Tibial nerve (tissue), 4 donors: ENCODE measurements at regions not wholly inside any gene's neighbourhood (a gene's known extent, or its start where the extent isn't known, plus 50 kb on each side); places are given as distances from the start of the nearest gene placed in this dataset.

Experiments
- DNase-seq, 2 donors: peaks; one replicate each; pipeline ENCODE4 v3.0.0-alpha.2; 2019; ENCODE audit warnings: low spot score in 2 of 2
- H3K27ac ChIP-seq, 4 donors: fragments of 200-600 bp; sonication (generic) in 3 of 4; one replicate each; pipeline ENCODE4 v1.5.1; 2017 to 2019; ENCODE audit warnings: mild to moderate bottlenecking in 1 of 4
- H3K27me3 ChIP-seq, 2 donors: fragments of 200-600 bp; sonication (generic) in 1 of 2; one replicate each; pipeline versions ENCODE4 v1.5.1 to v1.6.0; 2017 to 2019
- H3K36me3 ChIP-seq, 3 donors: fragments of 200-600 bp; sonication (generic); one replicate each; pipeline ENCODE4 v1.5.1; 2018 to 2019
- H3K4me1 ChIP-seq, 4 donors: fragments of 200-600 bp; sonication (generic) in 3 of 4; one replicate each; pipeline ENCODE4 v1.5.1; 2017 to 2019
- H3K4me3 ChIP-seq, 4 donors: fragments of 200-600 bp; sonication (generic) in 3 of 4; one replicate each; pipeline ENCODE4 v1.5.1; 2017 to 2019; ENCODE audit warnings: mild to moderate bottlenecking in 1 of 4, moderate library complexity in 1 of 4
- H3K9me3 ChIP-seq, 4 donors: fragments of 200-600 bp; sonication (generic) in 3 of 4; one replicate each; pipeline ENCODE4 v1.5.1; 2017 to 2019
- CTCF ChIP-seq, 5 experiments: fragments of 200-600 bp in 3 of 5; fragments of 450-650 bp in 2 of 5; sonication (generic) in 3 of 5; IDR thresholded peaks; one replicate each; pipeline ENCODE4 v1.5.1; 2016 to 2019; ENCODE audit warnings: antibody characterized with exemption in 5 of 5, mild to moderate bottlenecking in 3 of 5, moderate library complexity in 2 of 5
- EP300 ChIP-seq, 2 donors: sonication (generic); formaldehyde crosslinking; IDR thresholded peaks; one replicate each; pipeline ENCODE4 v1.6.1; 2017; ENCODE audit warnings: antibody characterized with exemption in 2 of 2, mild to moderate bottlenecking in 1 of 2
- POLR2A ChIP-seq, 2 donors: fragments of 450-650 bp; IDR thresholded peaks; one replicate each; pipeline ENCODE4 v1.6.1; 2017; ENCODE audit warnings: antibody characterized with exemption in 2 of 2, mild to moderate bottlenecking in 2 of 2, moderate library complexity in 2 of 2
- WGBS, 2 donors: methylation state at CpG; one replicate each; pipeline ENCODE4 v1.1.5; 2018; 5-methylcytosine and 5-hydroxymethylcytosine counted together

- no peaks in the 10 kb centered on the region for H3K36me3 ChIP-seq
- H3K4me3 ChIP-seq, result no peak overlapping the region
- H3K9me3 ChIP-seq, result peaks cover 0 to 10% (median 0%) of the 10 kb centered on the region in 4 donors
- WGBS, 2 donors, result 80 to 87% methylated on average over 7 of the region's 7 CpGs
- no peaks in the 10 kb centered on the region for H3K27me3 ChIP-seq
- no peak overlapping the region for H3K27ac ChIP-seq
- no peaks in the 10 kb centered on the region for H3K4me1 ChIP-seq
- no peak for DNase-seq
- TF ChIP-seq EP300 (IDR thresholded peaks at IDR 0.05), result no peak
- TF ChIP-seq POLR2A (IDR thresholded peaks at IDR 0.05), result no peak
- TF ChIP-seq CTCF (IDR thresholded peaks at IDR 0.05), result no peak
Measured at GRCh38 chr5:10123254-10123989, 126.3 kb downstream of the ATPSCKMT start.

DNA sequence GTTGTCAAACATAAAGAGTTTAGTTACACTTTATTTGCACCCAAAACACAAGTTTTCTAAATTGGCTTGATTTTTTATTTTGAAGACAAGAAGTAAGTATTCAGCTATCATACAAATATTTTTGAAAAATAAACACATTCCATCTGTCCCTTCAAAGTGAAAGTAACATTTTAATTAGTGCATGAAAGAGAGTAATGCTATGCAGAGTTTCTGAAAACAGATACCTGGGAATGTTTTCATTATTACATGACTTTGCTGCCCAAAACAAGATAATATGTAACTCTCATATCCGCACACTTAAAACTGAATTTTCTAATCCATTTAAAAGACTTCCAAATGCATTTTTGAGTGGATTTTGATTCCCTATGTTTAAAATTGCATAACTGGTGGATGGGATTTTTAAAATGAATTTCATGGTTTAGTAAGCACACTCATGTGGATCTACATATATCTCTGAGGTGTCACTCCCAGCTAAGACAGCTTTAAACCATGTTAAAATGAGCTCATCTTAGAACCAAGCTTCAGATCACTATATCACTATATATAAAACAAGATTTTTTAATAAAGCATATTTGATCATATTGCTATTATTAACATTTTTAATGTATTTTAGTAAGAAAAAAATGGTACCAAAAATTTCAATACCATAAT, 127.5 kb downstream of the ATPSCKMT start:
- H3K27ac ChIP-seq, result no peak overlapping the region
- H3K4me3 ChIP-seq, result no peak overlapping the region
- H3K4me1 ChIP-seq, result no peaks in the 10 kb centered on the region
- peaks cover 0 to 10% (median 0%) of the 10 kb centered on the region in 4 donors for H3K9me3 ChIP-seq
- H3K36me3 ChIP-seq, result no peaks in the 10 kb centered on the region
- H3K27me3 ChIP-seq, result no peaks in the 10 kb centered on the region
- 82 to 87% methylated on average over 1 of the region's 1 CpG for WGBS, 2 donors
- no peak for DNase-seq
- no peak for TF ChIP-seq CTCF (IDR thresholded peaks at IDR 0.05)
- TF ChIP-seq EP300 (IDR thresholded peaks at IDR 0.05), result no peak
- TF ChIP-seq POLR2A (IDR thresholded peaks at IDR 0.05), result no peak

- H3K27me3 ChIP-seq, result no peaks in the 10 kb centered on the region
- no peak overlapping the region for H3K4me3 ChIP-seq
- no peaks in the 10 kb centered on the region for H3K36me3 ChIP-seq
- H3K4me1 ChIP-seq, result no peaks in the 10 kb centered on the region
- no peak overlapping the region for H3K27ac ChIP-seq
- H3K9me3 ChIP-seq, result peaks cover 0 to 15% (median 0%) of the 10 kb centered on the region in 4 donors
- WGBS, 2 donors, result 91 to 96% methylated on average over 7 of the region's 7 CpGs
- TF ChIP-seq EP300 (IDR thresholded peaks at IDR 0.05) (no peak), CTCF (IDR thresholded peaks at IDR 0.05) (no peak), POLR2A (IDR thresholded peaks at IDR 0.05) (no peak)
- DNase-seq, result no peak
Measured at GRCh38 chr5:10120934-10121333, 128.8 kb downstream of the ATPSCKMT start.

DNA sequence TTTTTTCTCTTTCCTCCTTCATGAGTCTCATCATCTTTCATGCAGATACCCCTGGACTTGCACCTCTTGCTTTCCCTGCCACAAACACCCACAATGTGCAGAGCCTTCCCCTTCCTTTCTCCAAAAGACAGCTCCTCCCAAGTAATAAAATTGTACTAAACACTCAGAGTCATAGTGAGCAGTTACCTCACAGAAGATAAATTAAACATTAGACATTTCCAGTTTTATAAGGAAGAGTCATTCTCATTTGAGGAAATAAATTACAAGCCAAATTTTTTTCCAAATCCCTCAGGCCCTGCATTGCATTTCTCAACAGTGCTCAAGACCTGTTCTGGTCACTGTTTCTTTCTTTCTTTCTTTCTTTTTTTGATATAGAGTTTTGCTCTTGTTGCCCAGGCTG, 131.5 kb downstream of the ATPSCKMT start:
- TF ChIP-seq POLR2A (IDR thresholded peaks at IDR 0.05) (no peak), EP300 (IDR thresholded peaks at IDR 0.05) (no peak), CTCF (IDR thresholded peaks at IDR 0.05) (no peak)
- Histone ChIP-seq H3K27me3 (no peaks in the 10 kb centered on the region), H3K4me1 (no peaks in the 10 kb centered on the region), H3K4me3 (no peak overlapping the region), H3K9me3 (peaks cover 0 to 27% (median 0%) of the 10 kb centered on the region in 4 donors), H3K36me3 (no peaks in the 10 kb centered on the region), H3K27ac (no peak overlapping the region)
- no peak for DNase-seq

GRCh38 chr5:10116594-10116993, 133.1 kb downstream of the ATPSCKMT start:
- Histone ChIP-seq H3K36me3 (no peaks in the 10 kb centered on the region), H3K27ac (no peak overlapping the region), H3K27me3 (no peaks in the 10 kb centered on the region), H3K4me1 (no peaks in the 10 kb centered on the region), H3K9me3 (peaks cover 0 to 27% (median 0%) of the 10 kb centered on the region in 4 donors), H3K4me3 (no peak overlapping the region)
- TF ChIP-seq CTCF (IDR thresholded peaks at IDR 0.05) (no peak), EP300 (IDR thresholded peaks at IDR 0.05) (no peak), POLR2A (IDR thresholded peaks at IDR 0.05) (no peak)
- no peak for DNase-seq
